H9 (cell line): ENCODE measurements at regions not wholly inside any gene's neighbourhood (a gene's known extent, or its start where the extent isn't known, plus 50 kb on each side); places are given as distances from the start of the nearest gene placed in this dataset.
A peak's percentile ranks its signal among the peaks of the same experiment; 100 is the strongest.

Experiments
- DNase-seq: peaks from one replicate; pipeline ENCODE4 v3.0.0-alpha.2; 2017
- H2AFZ ChIP-seq: one replicate; pipeline ENCODE4 v1.6.1; 2013; ENCODE audit warnings: mild to moderate bottlenecking, low read length, control low read depth, moderate library complexity
- H2AK5ac ChIP-seq: 2 replicates; pipeline ENCODE4 v1.6.1; 2013; ENCODE audit warnings: low read length, control low read depth, mixed read lengths; ENCODE audit not compliant: insufficient read length
- H2BK120ac ChIP-seq: one replicate; pipeline ENCODE4 v1.6.1; 2013; ENCODE audit warnings: low read depth, mild to moderate bottlenecking, low read length, control low read depth, inconsistent platforms; ENCODE audit not compliant: poor library complexity, severe bottlenecking
- H2BK12ac ChIP-seq: 2 replicates; pipeline ENCODE4 v1.6.1; 2013; ENCODE audit warnings: low read length, control low read depth, mixed read lengths, low read depth; ENCODE audit not compliant: insufficient read length
- H2BK15ac ChIP-seq: 2 replicates; pipeline ENCODE4 v1.6.1; 2013; ENCODE audit warnings: low read depth, low read length, control low read depth
- H2BK20ac ChIP-seq: one replicate; pipeline ENCODE4 v1.6.1; 2013; ENCODE audit warnings: low read depth, mild to moderate bottlenecking, low read length, control low read depth, inconsistent platforms; ENCODE audit not compliant: poor library complexity, severe bottlenecking
- H2BK5ac ChIP-seq: 2 replicates; pipeline ENCODE4 v1.6.1; 2013; ENCODE audit warnings: low read length, control low read depth, mixed read lengths; ENCODE audit not compliant: insufficient read length
- H3K14ac ChIP-seq: 2 replicates; pipeline ENCODE4 v1.6.1; 2013; ENCODE audit warnings: low read length, control low read depth; ENCODE audit not compliant: insufficient read depth
- H3K18ac ChIP-seq: 2 replicates; pipeline ENCODE4 v1.6.1; 2013; ENCODE audit warnings: low read depth, mild to moderate bottlenecking, mixed read lengths, low read length, control low read depth; ENCODE audit not compliant: insufficient read length
- H3K23ac ChIP-seq: 2 replicates; pipeline ENCODE4 v1.6.1; 2013; ENCODE audit warnings: low read length, control low read depth, mixed read lengths, low read depth; ENCODE audit not compliant: insufficient read length
- H3K23me2 ChIP-seq: 2 replicates; pipeline ENCODE4 v1.6.1; 2013; ENCODE audit warnings: low read depth, mild to moderate bottlenecking, mixed read lengths, low read length, control low read depth; ENCODE audit not compliant: insufficient read length, poor library complexity, severe bottlenecking
- H3K27ac ChIP-seq: 2 replicates; pipeline ENCODE4 v1.5.1; 2013; ENCODE audit warnings: low read length, control low read depth, mixed read lengths, low read depth; ENCODE audit not compliant: insufficient read length
- H3K27me3 ChIP-seq: 2 replicates; pipeline ENCODE4 v1.6.1; 2013; ENCODE audit warnings: low read length, control low read depth, inconsistent platforms; ENCODE audit not compliant: insufficient read depth
- H3K4ac ChIP-seq: 2 replicates; pipeline ENCODE4 v1.6.1; 2013; ENCODE audit warnings: low read depth, mild to moderate bottlenecking, control low read depth, inconsistent platforms, low read length, moderate library complexity
- H3K4me1 ChIP-seq: 2 replicates; pipeline ENCODE4 v1.6.1; 2013; ENCODE audit warnings: low read length, control low read depth, inconsistent platforms; ENCODE audit not compliant: insufficient read depth
- H3K4me2 ChIP-seq: 2 replicates; pipeline ENCODE4 v1.6.1; 2013; ENCODE audit warnings: low read length, control low read depth, mixed read lengths; ENCODE audit not compliant: insufficient read length, insufficient read depth
- H3K56ac ChIP-seq: 2 replicates; pipeline ENCODE4 v1.6.1; 2013; ENCODE audit warnings: low read depth, mild to moderate bottlenecking, mixed read lengths, low read length, control low read depth; ENCODE audit not compliant: insufficient read length
- H3K79me1 ChIP-seq: 2 replicates; pipeline ENCODE4 v1.6.1; 2013; ENCODE audit warnings: low read depth, mild to moderate bottlenecking, moderate library complexity, low read length, control low read depth, inconsistent platforms; ENCODE audit not compliant: insufficient read depth, poor library complexity, severe bottlenecking
- H3K79me2 ChIP-seq: 2 replicates; pipeline ENCODE4 v1.6.1; 2013; ENCODE audit warnings: low read length, control low read depth, inconsistent platforms; ENCODE audit not compliant: insufficient read depth
- H3K9ac ChIP-seq: 2 replicates; pipeline ENCODE4 v1.6.1; 2013; ENCODE audit warnings: low read length, control low read depth, mixed read lengths; ENCODE audit not compliant: insufficient read length; ENCODE audit errors: extremely low read depth
- H3K9me3 ChIP-seq: one replicate; pipeline ENCODE4 v1.6.1; 2013; ENCODE audit warnings: low read depth, low read length, inconsistent platforms; ENCODE audit not compliant: control insufficient read depth
- H3T11ph ChIP-seq: one replicate; pipeline ENCODE4 v1.6.1; 2013; ENCODE audit warnings: mild to moderate bottlenecking, low read length, control low read depth, inconsistent platforms
- H4K20me1 ChIP-seq: one replicate; pipeline ENCODE4 v1.6.1; 2013; ENCODE audit not compliant: control insufficient read depth, insufficient read length, insufficient read depth
- H4K5ac ChIP-seq: 2 replicates; pipeline ENCODE4 v1.6.1; 2013; ENCODE audit warnings: low read depth, mild to moderate bottlenecking, mixed read lengths, low read length, control low read depth; ENCODE audit not compliant: insufficient read length
- H4K8ac ChIP-seq: replicated peaks from 2 replicates; pipeline ENCODE4 v1.6.1; 2013; ENCODE audit warnings: low read length, control low read depth, mixed read lengths, low read depth; ENCODE audit not compliant: insufficient read length
- H4K91ac ChIP-seq: 2 replicates; pipeline ENCODE4 v1.6.1; 2013; ENCODE audit warnings: low read depth, mild to moderate bottlenecking, moderate library complexity, mixed read lengths, low read length, control low read depth; ENCODE audit not compliant: insufficient read length
- H3K27ac Mint-ChIP-seq, 3 experiments: 2 replicates in 2 of 3; 3 replicates in 1 of 3; pipeline ENCODE4 v1.8.0; 2020 to 2021; ENCODE audit warnings: mixed read lengths in 3 of 3, mild to moderate bottlenecking in 1 of 3, moderate library complexity in 1 of 3
- H3K27me3 Mint-ChIP-seq: 2 replicates; pipeline ENCODE4 v1.8.0; 2021; ENCODE audit warnings: low read depth, mild to moderate bottlenecking, moderate library complexity, mixed read lengths
- H3K36me3 Mint-ChIP-seq, 3 experiments: 2 replicates in 2 of 3; 3 replicates in 1 of 3; pipeline ENCODE4 v1.8.0; 2020 to 2021; ENCODE audit warnings: low read depth in 3 of 3, mixed read lengths in 3 of 3; ENCODE audit not compliant: insufficient read depth in 1 of 3
- H3K4me1 Mint-ChIP-seq, 2 experiments: 2 replicates each; pipeline ENCODE4 v1.8.0; 2020; ENCODE audit warnings: mixed read lengths in 2 of 2
- H3K4me3 Mint-ChIP-seq, 2 experiments: 2 replicates in 1 of 2; 3 replicates in 1 of 2; pipeline ENCODE4 v1.8.0; 2020 to 2021; ENCODE audit warnings: mild to moderate bottlenecking in 2 of 2, mixed read lengths in 2 of 2, moderate library complexity in 1 of 2
- H3K9me3 Mint-ChIP-seq, 2 experiments: 2 replicates in 1 of 2; 3 replicates in 1 of 2; pipeline ENCODE4 v1.8.0; 2020; ENCODE audit warnings: mild to moderate bottlenecking in 2 of 2, mixed read lengths in 2 of 2, moderate library complexity in 1 of 2
- CTCF ChIP-seq: fragments of 200-600 bp; sonication (generic); conservative IDR thresholded peaks from 3 replicates; pipeline ENCODE4 v1.8.0; 2021; ENCODE audit warnings: antibody characterized with exemption, mild to moderate bottlenecking
- WGBS: extraction: QIAGEN DNeasy Blood & Tissue Kit; methylation state at CpG from one replicate; pipeline ENCODE4 v1.1.7; 2013; ENCODE audit warnings: missing lambda C conversion rate, low lambda C conversion rate, mixed read lengths; ENCODE audit not compliant: insufficient read length; ENCODE audit errors: extremely low coverage; 5-methylcytosine and 5-hydroxymethylcytosine counted together

GRCh38 chr10:89887406-89887805 lies 186.0 kb downstream of the KIF20B start:
- no CpG with 5 or more reads among the region's 4 CpGs for WGBS
- Histone ChIP-seq H4K8ac (no peak overlapping the region), H2BK15ac (no peak overlapping the region), H3K27me3 (no peaks in the 10 kb centered on the region), H2BK120ac (no peak overlapping the region), H3K56ac (no peak overlapping the region), H3K4ac (no peak overlapping the region), H2BK20ac (no peak overlapping the region), H2BK5ac (no peak overlapping the region), H3K79me2 (no peaks in the 10 kb centered on the region), H3K9me3 (no peaks in the 10 kb centered on the region), H3K4me2 (no peak overlapping the region), H4K20me1 (no peaks in the 10 kb centered on the region), H3K9ac (no peak overlapping the region), H3K14ac (no peak overlapping the region), H2BK12ac (no peak overlapping the region), H2AK5ac (no peak overlapping the region), H3K18ac (no peak overlapping the region), H3K23ac (no peak overlapping the region), H3T11ph (no peak overlapping the region), H3K79me1 (no peaks in the 10 kb centered on the region), H4K5ac (no peak overlapping the region), H3K23me2 (no peaks in the 10 kb centered on the region), H2AFZ (peak overlapping the region; percentile 22), H4K91ac (no peak overlapping the region), H3K4me1 (no peaks in the 10 kb centered on the region; the same call in 1 of the 2 replicates), H3K27ac (no peak overlapping the region)
- TF ChIP-seq CTCF, result no peak
- Mint-ChIP-seq H3K27ac (peak overlapping the region in 1 of 3 experiments; percentile 7; a peak in 2 of 7 replicates), H3K9me3 (peaks cover 0 to 3% of the 10 kb centered on the region in 2 experiments; a peak in 3 of 5 replicates), H3K4me1 (peaks cover 21% of the 10 kb centered on the region in 2 experiments), H3K27me3 (no peaks in the 10 kb centered on the region), H3K36me3 (peaks cover 0 to 2% (median 0%) of the 10 kb centered on the region in 3 experiments; a peak in 2 of 7 replicates), H3K4me3 (no peak overlapping the region)
- no peak for DNase-seq
